Posterior vena cava (tissue), 2 donors: ENCODE measurements at regions not wholly inside any gene's neighbourhood (a gene's known extent, or its start where the extent isn't known, plus 50 kb on each side); places are given as distances from the start of the nearest gene placed in this dataset.

Source experiments
- DNase-seq: peaks from one replicate; pipeline ENCODE4 v3.0.0-alpha.2; 2020; ENCODE audit warnings: low spot score
- intact Hi-C, 2 donors: fragments of 100-400 bp; cut with DNase I; formaldehyde crosslinking; loops; one replicate each; pipeline versions ENCODE4 v1.14.1 to v1.14.2; 2022 to 2023
- donor health status: DM: yes; HTN: yes; CAD: no.
- donor health status: DM: yes; HTN: yes; CAD: no.

- DNase-seq, result no peak
- intact Hi-C loops, result no loop called here
These were observed 100.4 kb downstream of the RFLNA start for GRCh38 chr12:124395284-124395752.

- no peak for DNase-seq
- intact Hi-C loops, result no loop called here
These were observed 99.7 kb downstream of the RFLNA start for GRCh38 chr12:124394462-124395128.

- no peak for DNase-seq
- intact Hi-C loops, result no loop called here
These were observed 98.9 kb downstream of the RFLNA start for GRCh38 chr12:124393831-124394230.

- intact Hi-C loops, result no loop called here
- DNase-seq, result no peak
These were observed 98.5 kb downstream of the RFLNA start for GRCh38 chr12:124393414-124393790.

GRCh38 chr12:124392667-124393413, 97.9 kb downstream of the RFLNA start:
- intact Hi-C loops, result no loop called here
- peak; percentile 96 for DNase-seq

- no peak for DNase-seq
- intact Hi-C loops, result no loop called here
These were observed 97.4 kb downstream of the RFLNA start for GRCh38 chr12:124392271-124392666.

- peak; percentile 93 for DNase-seq
- intact Hi-C loops, result no loop called here
These were observed 96.7 kb downstream of the RFLNA start for GRCh38 chr12:124391340-124392261.

GRCh38 chr12:124390442-124391097, 95.7 kb downstream of the RFLNA start:
- DNase-seq, result no peak
- intact Hi-C loops, result no loop called here

- DNase-seq, result no peak
- intact Hi-C loops, result loop anchor here in 1 of 2 donors (10.0 kb wide), 1 partner anchor 295 kb away; no protein-coding TSS in a partner anchor
These were observed 95.0 kb downstream of the RFLNA start for GRCh38 chr12:124389725-124390441.

- intact Hi-C loops, result loop anchor here in 1 of 2 donors (10.0 kb wide), 1 partner anchor 296 kb away; no protein-coding TSS in a partner anchor
- DNase-seq, result peak; percentile 97
These were observed 94.3 kb downstream of the RFLNA start for GRCh38 chr12:124389138-124389724.

GRCh38 chr12:124388679-124389137, 93.8 kb downstream of the RFLNA start:
- intact Hi-C loops, result loop anchor here in 1 of 2 donors (10.0 kb wide), 1 partner anchor 296 kb away; no protein-coding TSS in a partner anchor

GRCh38 chr12:124388038-124388671, 93.3 kb downstream of the RFLNA start:
- no peak for DNase-seq
- intact Hi-C loops, result loop anchor here in 1 of 2 donors (10.0 kb wide), 1 partner anchor 297 kb away; no protein-coding TSS in a partner anchor

More at GRCh38 chr12:124388679-124389137, 93.8 kb downstream of the RFLNA start:
- peak; percentile 94 for DNase-seq

- DNase-seq, result no peak
- intact Hi-C loops, result loop anchor here in 1 of 2 donors (10.0 kb wide), 1 partner anchor 297 kb away; no protein-coding TSS in a partner anchor
These were observed 92.6 kb downstream of the RFLNA start for GRCh38 chr12:124387528-124387911.

- no peak for DNase-seq
- intact Hi-C loops, result loop anchor here in 1 of 2 donors (10.0 kb wide), 1 partner anchor 298 kb away; no protein-coding TSS in a partner anchor
These were observed 92.0 kb downstream of the RFLNA start for GRCh38 chr12:124386661-124387527.

- intact Hi-C loops, result loop anchor here in 1 of 2 donors (10.0 kb wide), 1 partner anchor 299 kb away; no protein-coding TSS in a partner anchor
- no peak for DNase-seq
These were observed 91.2 kb downstream of the RFLNA start for GRCh38 chr12:124386059-124386458.
